GM23338 (cell line): ENCODE measurements at regions not wholly inside any gene's neighbourhood (a gene's known extent, or its start where the extent isn't known, plus 50 kb on each side); places are given as distances from the start of the nearest gene placed in this dataset.

Source experiments
- CREB1 ChIP-seq: fragments of 250-450 bp; sonication (Bioruptor Pico); IDR thresholded peaks from 2 replicates; pipeline ENCODE4 v1.5.0; 2020; ENCODE audit warnings: low read depth, mild to moderate bottlenecking, moderate library complexity
- EZH2 ChIP-seq: fragments of 200-600 bp; sonication (generic); IDR thresholded peaks from one replicate; pipeline ENCODE4 v1.8.0; 2017; ENCODE audit warnings: antibody characterized with exemption, mild to moderate bottlenecking, low read depth; ENCODE audit not compliant: unreplicated experiment
- EZH2phosphoT487 ChIP-seq: fragments of 200-600 bp; sonication (generic); IDR thresholded peaks from one replicate; pipeline ENCODE4 v1.8.1; 2018; ENCODE audit warnings: antibody characterized with exemption; ENCODE audit not compliant: unreplicated experiment
- JUNB ChIP-seq: IDR thresholded peaks from one replicate; pipeline ENCODE4 v1.6.1; 2016; ENCODE audit warnings: antibody characterized with exemption; ENCODE audit not compliant: unreplicated experiment
- NANOG ChIP-seq: IDR thresholded peaks from 2 replicates; pipeline ENCODE4 v1.6.1; 2016; ENCODE audit warnings: antibody characterized with exemption, borderline replicate concordance
- POLR2AphosphoS5 ChIP-seq: IDR thresholded peaks from 2 replicates; pipeline ENCODE4 v1.6.1; 2016; ENCODE audit warnings: antibody characterized with exemption, low read depth
- STAT1 ChIP-seq: IDR thresholded peaks from one replicate; pipeline ENCODE4 v1.6.1; 2016; ENCODE audit warnings: antibody characterized with exemption; ENCODE audit not compliant: unreplicated experiment
- ZNF114 ChIP-seq: fragments of 250-450 bp; sonication (Bioruptor Pico); IDR thresholded peaks from 2 replicates; pipeline ENCODE4 v1.5.0; 2020; ENCODE audit warnings: mild to moderate bottlenecking, moderate library complexity
- ZNF331 ChIP-seq: fragments of 250-450 bp; sonication (Bioruptor Pico); IDR thresholded peaks from 2 replicates; pipeline ENCODE4 v1.5.0; 2020; ENCODE audit warnings: low read depth, mild to moderate bottlenecking, moderate library complexity
- TF ChIP-seq, protein P1 (sequence below), 2 experiments: fragments of 200-600 bp in 1 of 2; sonication (generic) in 1 of 2; conservative IDR thresholded peaks; 2 replicates each; pipeline versions ENCODE4 v1.5.1 to v1.6.1; 2016 to 2017; ENCODE audit warnings: antibody characterized with exemption in 2 of 2, low read depth in 2 of 2, mild to moderate bottlenecking in 2 of 2, moderate library complexity in 1 of 2
- TF ChIP-seq, protein P2 (sequence below): IDR thresholded peaks from one replicate; pipeline ENCODE4 v1.6.1; 2018; ENCODE audit warnings: antibody characterized with exemption; ENCODE audit not compliant: unreplicated experiment
- TF ChIP-seq, protein P3 (sequence below): fragments of 250-450 bp; sonication (Bioruptor Pico); IDR thresholded peaks from 2 replicates; pipeline ENCODE4 v1.5.0; 2020; ENCODE audit warnings: mild to moderate bottlenecking, moderate library complexity
- TF ChIP-seq, protein P4 (sequence below): IDR thresholded peaks from 2 replicates; pipeline ENCODE4 v1.6.1; 2016; ENCODE audit warnings: antibody characterized with exemption

DNA sequence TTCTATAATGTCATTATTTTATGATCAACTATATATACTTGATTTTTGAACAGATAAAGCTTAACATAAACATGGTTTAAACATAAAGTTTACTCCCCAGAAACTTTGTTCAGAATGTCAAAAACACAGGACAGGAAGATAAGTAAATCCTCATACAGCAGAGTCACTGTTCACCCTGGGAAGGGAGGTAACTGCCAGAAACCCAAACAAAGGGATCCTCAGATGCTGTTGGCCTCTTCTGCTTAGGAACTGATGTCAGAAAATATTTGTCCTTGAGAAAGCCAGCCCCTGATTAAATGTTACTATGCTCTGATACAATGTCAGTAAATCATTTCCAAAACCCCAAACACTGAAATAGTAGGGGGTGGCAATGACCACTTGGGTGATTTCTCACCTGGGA, 185.3 kb downstream of the TJP1 start:
- TF ChIP-seq, protein P1, sequence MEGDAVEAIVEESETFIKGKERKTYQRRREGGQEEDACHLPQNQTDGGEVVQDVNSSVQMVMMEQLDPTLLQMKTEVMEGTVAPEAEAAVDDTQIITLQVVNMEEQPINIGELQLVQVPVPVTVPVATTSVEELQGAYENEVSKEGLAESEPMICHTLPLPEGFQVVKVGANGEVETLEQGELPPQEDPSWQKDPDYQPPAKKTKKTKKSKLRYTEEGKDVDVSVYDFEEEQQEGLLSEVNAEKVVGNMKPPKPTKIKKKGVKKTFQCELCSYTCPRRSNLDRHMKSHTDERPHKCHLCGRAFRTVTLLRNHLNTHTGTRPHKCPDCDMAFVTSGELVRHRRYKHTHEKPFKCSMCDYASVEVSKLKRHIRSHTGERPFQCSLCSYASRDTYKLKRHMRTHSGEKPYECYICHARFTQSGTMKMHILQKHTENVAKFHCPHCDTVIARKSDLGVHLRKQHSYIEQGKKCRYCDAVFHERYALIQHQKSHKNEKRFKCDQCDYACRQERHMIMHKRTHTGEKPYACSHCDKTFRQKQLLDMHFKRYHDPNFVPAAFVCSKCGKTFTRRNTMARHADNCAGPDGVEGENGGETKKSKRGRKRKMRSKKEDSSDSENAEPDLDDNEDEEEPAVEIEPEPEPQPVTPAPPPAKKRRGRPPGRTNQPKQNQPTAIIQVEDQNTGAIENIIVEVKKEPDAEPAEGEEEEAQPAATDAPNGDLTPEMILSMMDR (conservative IDR thresholded peaks at IDR 0.05; ENCODE audit: low read depth in 2 of 2) = no peak
- TF ChIP-seq EZH2 (no peak), POLR2AphosphoS5 (no peak), JUNB (no peak), EZH2phosphoT487 (no peak), ZNF331 (CRISPR knock-in tag) (no peak), CREB1 (CRISPR knock-in tag) (no peak), NANOG (no peak), STAT1 (no peak), ZNF114 (CRISPR knock-in tag) (no peak)
- TF ChIP-seq, protein P2, sequence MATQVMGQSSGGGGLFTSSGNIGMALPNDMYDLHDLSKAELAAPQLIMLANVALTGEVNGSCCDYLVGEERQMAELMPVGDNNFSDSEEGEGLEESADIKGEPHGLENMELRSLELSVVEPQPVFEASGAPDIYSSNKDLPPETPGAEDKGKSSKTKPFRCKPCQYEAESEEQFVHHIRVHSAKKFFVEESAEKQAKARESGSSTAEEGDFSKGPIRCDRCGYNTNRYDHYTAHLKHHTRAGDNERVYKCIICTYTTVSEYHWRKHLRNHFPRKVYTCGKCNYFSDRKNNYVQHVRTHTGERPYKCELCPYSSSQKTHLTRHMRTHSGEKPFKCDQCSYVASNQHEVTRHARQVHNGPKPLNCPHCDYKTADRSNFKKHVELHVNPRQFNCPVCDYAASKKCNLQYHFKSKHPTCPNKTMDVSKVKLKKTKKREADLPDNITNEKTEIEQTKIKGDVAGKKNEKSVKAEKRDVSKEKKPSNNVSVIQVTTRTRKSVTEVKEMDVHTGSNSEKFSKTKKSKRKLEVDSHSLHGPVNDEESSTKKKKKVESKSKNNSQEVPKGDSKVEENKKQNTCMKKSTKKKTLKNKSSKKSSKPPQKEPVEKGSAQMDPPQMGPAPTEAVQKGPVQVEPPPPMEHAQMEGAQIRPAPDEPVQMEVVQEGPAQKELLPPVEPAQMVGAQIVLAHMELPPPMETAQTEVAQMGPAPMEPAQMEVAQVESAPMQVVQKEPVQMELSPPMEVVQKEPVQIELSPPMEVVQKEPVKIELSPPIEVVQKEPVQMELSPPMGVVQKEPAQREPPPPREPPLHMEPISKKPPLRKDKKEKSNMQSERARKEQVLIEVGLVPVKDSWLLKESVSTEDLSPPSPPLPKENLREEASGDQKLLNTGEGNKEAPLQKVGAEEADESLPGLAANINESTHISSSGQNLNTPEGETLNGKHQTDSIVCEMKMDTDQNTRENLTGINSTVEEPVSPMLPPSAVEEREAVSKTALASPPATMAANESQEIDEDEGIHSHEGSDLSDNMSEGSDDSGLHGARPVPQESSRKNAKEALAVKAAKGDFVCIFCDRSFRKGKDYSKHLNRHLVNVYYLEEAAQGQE = no peak
- TF ChIP-seq, protein P3, sequence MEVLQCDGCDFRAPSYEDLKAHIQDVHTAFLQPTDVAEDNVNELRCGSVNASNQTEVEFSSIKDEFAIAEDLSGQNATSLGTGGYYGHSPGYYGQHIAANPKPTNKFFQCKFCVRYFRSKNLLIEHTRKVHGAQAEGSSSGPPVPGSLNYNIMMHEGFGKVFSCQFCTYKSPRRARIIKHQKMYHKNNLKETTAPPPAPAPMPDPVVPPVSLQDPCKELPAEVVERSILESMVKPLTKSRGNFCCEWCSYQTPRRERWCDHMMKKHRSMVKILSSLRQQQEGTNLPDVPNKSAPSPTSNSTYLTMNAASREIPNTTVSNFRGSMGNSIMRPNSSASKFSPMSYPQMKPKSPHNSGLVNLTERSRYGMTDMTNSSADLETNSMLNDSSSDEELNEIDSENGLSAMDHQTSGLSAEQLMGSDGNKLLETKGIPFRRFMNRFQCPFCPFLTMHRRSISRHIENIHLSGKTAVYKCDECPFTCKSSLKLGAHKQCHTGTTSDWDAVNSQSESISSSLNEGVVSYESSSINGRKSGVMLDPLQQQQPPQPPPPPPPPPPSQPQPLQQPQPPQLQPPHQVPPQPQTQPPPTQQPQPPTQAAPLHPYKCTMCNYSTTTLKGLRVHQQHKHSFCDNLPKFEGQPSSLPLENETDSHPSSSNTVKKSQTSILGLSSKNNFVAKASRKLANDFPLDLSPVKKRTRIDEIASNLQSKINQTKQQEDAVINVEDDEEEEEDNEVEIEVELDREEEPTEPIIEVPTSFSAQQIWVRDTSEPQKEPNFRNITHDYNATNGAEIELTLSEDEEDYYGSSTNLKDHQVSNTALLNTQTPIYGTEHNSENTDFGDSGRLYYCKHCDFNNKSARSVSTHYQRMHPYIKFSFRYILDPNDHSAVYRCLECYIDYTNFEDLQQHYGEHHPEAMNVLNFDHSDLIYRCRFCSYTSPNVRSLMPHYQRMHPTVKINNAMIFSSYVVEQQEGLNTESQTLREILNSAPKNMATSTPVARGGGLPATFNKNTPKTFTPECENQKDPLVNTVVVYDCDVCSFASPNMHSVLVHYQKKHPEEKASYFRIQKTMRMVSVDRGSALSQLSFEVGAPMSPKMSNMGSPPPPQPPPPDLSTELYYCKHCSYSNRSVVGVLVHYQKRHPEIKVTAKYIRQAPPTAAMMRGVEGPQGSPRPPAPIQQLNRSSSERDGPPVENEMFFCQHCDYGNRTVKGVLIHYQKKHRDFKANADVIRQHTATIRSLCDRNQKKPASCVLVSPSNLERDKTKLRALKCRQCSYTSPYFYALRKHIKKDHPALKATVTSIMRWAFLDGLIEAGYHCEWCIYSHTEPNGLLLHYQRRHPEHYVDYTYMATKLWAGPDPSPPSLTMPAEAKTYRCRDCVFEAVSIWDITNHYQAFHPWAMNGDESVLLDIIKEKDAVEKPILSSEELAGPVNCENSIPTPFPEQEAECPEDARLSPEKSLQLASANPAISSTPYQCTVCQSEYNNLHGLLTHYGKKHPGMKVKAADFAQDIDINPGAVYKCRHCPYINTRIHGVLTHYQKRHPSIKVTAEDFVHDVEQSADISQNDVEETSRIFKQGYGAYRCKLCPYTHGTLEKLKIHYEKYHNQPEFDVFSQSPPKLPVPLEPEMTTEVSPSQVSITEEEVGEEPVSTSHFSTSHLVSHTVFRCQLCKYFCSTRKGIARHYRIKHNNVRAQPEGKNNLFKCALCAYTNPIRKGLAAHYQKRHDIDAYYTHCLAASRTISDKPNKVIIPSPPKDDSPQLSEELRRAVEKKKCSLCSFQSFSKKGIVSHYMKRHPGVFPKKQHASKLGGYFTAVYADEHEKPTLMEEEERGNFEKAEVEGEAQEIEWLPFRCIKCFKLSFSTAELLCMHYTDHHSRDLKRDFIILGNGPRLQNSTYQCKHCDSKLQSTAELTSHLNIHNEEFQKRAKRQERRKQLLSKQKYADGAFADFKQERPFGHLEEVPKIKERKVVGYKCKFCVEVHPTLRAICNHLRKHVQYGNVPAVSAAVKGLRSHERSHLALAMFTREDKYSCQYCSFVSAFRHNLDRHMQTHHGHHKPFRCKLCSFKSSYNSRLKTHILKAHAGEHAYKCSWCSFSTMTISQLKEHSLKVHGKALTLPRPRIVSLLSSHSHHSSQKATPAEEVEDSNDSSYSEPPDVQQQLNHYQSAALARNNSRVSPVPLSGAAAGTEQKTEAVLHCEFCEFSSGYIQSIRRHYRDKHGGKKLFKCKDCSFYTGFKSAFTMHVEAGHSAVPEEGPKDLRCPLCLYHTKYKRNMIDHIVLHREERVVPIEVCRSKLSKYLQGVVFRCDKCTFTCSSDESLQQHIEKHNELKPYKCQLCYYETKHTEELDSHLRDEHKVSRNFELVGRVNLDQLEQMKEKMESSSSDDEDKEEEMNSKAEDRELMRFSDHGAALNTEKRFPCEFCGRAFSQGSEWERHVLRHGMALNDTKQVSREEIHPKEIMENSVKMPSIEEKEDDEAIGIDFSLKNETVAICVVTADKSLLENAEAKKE = no peak
- TF ChIP-seq, protein P4, sequence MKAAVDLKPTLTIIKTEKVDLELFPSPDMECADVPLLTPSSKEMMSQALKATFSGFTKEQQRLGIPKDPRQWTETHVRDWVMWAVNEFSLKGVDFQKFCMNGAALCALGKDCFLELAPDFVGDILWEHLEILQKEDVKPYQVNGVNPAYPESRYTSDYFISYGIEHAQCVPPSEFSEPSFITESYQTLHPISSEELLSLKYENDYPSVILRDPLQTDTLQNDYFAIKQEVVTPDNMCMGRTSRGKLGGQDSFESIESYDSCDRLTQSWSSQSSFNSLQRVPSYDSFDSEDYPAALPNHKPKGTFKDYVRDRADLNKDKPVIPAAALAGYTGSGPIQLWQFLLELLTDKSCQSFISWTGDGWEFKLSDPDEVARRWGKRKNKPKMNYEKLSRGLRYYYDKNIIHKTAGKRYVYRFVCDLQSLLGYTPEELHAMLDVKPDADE = no peak
